NCI-H1105 (cell line): ENCODE measurements at regions not wholly inside any gene's neighbourhood (a gene's known extent, or its start where the extent isn't known, plus 50 kb on each side); places are given as distances from the start of the nearest gene placed in this dataset.

Experiments
- DNase-seq: peaks from one replicate; lab custom pipeline; 2025; lab: John Stamatoyannopoulos, UW

GRCh38 chr18:38971881-38972280, 1406.3 kb upstream of the CELF4 start:
- no peak for DNase-seq

DNA sequence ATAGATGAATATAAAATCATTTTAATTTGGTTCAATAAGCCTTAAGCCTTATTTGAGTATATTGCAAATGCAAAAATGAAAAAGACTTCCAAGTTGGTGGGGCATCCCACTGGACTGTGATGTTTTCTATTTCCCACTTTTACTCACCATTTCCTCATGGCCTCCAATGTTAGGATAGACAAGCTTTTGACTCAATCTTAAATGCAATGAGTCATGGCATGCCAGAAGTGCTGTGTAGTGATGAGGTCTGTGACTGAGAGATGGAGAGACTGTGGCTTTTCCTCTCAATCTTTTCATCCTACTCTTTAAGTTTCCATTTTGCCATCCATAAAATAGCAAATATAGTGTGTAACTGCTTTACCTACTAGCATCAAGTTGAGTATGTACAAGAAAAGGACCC, 1401.2 kb upstream of the CELF4 start:
- no peak for DNase-seq

DNA sequence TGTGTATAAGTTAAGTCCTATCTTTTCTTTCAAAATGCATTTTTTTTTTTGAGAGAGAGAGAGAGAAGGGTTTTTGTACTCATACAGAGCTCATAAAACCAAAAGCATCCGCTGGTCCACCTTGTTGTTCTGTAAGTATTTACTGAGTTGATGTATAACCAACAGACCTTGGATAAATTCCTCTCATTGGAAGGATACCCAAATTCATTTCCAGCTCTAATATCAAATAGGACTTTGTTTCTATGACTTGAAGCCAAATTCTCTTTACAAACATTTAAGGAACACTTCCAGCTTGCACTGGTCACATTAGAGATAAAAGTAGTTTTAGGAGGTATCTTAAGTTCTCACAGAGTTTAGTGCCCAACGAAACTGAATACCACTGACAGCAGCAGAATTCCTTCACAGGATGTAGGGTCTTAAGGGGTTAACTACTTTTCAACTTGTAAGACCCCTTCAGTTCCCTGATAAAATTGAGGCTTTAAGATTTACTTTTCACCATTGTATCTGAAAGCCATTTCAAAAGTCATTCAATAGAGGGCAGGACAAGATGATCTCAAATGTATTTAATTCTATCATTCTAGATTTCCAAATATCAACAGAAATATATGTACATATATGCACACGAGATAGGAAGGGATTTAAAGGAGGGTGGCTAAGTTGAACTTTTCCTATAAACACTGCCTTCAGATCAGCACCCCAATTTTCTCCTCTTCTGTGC, 1398.5 kb upstream of the CELF4 start:
- DNase-seq = no peak

DNA sequence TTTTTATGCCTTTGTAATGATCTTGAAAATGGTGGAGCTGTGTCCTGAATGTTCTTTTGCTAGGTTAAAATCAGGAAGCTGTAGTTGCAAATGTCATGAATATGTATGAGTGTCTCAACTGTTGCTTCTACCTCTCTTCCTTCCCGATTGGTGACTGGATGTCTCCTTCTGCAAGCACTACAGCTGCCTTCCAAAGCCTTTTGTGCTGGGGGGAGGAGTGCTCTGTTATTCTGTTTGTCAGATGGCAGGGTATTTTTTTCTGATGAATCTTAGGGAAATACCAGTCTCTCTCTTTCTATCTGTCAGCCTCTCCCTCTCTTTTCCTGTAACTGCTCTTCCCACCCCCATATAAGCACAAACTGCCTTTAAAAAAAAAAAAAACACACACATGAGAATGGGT, 1396.3 kb upstream of the CELF4 start:
- DNase-seq = no peak

DNA sequence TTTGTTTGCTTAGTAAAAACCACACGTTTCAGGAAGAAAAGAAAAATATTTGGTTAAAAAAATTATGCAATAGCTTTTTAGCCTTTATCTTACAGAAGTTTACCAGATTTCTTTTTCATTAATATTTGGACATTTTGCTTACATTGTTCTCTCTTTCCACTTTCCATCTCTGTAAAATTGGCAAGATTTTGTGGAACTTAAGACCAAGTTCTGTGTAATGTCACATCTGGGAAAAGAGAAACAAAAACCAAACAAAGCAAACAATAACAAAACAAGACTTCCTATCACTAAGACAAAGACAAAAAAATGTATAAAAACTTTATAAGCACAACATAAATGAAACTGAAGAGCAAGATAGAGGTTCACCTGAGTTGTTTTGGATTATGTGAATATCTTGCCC, 1392.1 kb upstream of the CELF4 start:
- DNase-seq = no peak

GRCh38 chr18:38956068-38956467, 1390.5 kb upstream of the CELF4 start:
- no peak for DNase-seq

DNA sequence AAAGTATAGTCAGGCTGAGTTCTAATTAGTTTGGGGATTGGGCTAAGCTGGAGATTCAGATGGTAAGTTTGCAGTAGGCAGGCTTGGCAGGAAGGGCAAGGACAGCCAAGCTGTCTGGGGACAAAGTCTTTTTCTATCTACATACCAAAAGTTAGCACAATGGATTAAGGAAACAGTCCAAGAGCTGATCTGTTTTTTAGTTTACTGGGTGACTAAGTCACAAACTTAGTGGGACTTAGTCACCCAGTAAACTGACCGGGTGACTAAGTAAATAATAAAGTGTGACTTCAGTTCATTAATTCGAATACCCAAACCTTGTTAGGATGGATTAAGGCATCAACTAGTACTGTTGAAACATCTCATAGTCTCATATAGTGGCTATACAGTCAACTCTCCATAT, 1386.0 kb upstream of the CELF4 start:
- no peak for DNase-seq

- no peak for DNase-seq
Measured at GRCh38 chr18:38948436-38948835, 1382.8 kb upstream of the CELF4 start.

DNA sequence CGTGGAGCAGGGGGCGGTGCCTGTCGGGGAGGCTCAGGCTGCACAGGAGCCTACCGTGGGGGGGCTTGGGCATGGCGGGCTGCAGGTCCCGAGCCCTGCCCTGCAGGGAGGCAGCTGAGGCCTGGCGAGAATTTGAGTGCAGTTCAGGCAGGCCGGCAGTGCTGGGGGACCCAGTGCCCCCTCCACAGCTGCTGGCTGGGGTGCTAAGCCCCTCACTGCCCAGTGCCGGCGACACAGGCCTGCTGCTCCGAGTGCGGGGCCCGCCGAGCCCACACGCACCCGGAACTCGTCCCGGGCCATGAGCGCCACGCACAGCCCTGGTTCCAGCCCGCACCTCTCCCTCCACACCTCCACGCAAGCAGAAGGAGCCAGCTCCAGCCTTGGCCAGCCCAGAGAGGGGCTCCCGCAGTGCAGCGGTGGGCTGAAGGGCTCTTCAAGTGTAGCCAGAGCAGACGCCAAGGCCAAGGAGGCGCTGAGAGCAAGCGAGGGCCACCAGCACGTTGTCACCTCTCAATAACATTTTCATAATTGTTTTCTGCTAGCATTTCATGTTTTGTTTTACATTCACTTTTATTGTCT, 1378.9 kb upstream of the CELF4 start:
- DNase-seq = no peak

DNA sequence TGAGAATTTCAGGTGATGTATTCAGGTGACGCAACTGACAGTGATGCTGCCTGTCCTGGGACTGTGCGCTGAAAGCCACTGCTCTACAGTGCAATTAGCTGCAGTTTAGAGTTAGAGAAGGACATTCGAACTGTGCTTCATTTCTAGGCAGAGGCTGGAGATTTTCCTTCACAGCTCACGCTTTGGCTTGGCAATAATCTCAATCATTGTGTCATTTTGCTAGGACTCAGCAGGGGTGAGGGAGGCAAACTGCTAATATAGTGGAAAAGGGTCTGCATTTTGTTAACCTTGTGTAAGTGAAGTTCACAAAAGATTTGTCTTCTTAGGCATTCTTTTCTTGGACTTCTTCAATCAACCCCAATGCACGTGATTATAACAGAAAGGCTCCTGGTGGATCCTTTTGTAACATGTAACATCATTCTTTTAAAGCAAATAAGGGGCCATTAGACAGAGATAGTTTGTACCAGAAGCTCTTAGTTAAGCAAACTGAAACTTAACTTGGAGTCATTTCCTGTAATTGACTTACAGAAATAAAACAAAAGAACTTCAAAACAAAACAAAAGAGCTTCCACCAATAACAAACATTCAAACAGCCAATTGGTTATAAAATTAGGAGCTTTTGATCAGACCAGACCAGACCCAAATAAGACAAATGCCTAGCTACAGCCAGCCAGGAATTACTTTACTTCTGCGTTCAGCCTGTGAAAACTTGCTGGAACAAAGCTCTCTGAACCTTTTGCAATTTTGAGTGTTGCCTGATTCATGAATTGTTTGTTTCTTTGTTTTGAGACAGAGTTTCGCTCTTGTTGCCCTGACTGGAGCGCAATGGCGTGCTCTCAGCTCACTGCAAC, 1376.3 kb upstream of the CELF4 start:
- no peak for DNase-seq

DNA sequence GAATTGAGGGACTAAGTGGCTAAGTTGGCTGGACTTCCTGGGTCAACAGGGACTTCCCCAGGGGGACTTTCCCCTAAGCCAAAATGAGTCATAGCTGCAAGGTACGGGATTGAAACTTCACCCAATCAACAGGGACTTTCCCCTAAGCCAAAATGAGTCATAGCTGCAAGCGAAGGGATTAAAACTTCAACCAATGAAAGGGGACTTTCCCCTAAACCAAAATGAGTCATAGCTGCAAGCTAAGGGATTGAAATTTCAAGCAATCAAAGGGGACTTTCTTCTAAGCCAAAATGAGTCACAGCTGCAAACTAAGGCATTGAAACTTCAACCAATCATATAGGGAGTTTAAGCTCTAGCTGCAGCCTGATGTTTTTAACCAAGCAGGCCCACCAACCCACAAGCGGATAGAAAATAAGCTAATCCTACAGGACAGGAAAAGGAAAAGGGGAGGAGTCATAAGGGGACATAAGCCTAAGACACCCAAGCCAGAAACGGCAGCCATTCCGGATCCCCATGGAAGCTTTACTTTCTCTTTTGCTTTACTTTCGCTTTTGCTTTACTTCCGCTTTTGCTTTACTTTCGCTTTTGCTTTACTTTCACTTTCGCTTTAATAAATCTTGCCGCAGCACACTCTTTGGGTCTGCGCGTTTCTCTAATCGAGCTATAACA, 1375.4 kb upstream of the CELF4 start:
- no peak for DNase-seq

- no peak for DNase-seq
Measured at GRCh38 chr18:38940475-38940862, 1374.9 kb upstream of the CELF4 start.

DNA sequence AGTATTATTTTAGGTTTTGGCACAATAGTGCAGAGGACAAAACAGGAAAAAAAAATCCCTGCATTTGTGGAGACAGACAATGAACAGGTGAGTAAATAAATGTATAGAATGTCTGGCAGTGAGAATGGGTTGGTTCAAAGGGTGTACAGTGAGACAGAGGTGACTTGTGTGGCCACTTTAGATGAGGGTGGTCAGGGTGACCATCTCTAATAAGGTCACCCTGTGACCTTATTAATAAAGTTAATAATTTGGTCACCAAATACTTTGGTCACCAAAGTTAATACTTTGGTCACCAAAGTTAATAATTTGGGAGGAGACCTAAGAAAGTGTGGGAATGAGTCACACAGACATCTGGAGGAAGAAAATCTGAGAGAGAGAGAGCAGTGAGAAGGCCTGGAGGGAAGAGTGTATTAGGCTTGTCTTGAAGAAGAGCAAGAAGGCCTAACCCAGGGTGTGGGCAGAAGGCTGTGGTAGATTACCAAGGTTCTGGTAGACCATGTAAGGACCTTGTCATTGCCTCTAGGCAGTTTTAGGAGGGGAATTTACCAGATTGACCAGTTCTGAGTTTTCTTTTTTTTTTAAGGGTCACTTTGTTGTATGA, 1368.4 kb upstream of the CELF4 start:
- DNase-seq = no peak

DNA sequence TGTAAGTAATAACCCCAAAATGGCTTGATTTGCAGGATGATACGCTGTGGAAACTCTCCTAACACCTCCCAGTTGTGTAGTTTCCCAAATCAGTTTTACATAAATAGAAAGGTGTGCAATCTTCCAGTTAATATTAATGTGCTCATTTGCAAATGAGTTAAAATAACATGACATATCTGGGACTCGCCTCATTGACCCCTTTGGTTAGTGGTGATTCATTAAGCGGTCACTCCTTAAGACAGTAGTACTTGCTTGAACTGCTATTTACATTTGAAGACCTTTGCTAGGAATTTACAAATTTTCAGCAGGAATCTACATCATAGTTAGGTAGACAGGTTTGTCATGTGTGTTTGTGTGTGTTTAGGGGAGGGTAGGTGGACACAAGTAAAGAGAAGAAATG, 1367.7 kb upstream of the CELF4 start:
- no peak for DNase-seq

DNA sequence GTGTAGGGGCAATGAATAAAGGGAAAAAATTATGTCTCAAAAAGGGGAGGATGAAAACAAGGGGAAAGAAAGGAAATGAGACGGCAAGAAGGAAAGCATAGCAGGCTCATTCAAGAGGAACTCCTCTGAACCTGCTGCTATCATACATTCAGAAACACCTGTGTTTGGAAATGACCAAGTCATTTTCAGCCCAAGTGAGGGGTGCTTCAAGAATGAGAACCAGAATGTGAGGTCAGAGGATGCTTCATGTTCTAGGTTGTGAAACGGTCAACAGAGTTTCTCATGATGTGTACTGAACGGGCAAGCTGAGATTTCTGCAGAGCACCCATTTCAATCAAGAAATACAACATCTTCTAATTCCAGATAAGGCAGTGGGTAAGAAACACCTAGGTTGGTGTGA, 1367.2 kb upstream of the CELF4 start:
- DNase-seq = no peak

GRCh38 chr18:38931754-38932050, 1366.1 kb upstream of the CELF4 start:
- no peak for DNase-seq

DNA sequence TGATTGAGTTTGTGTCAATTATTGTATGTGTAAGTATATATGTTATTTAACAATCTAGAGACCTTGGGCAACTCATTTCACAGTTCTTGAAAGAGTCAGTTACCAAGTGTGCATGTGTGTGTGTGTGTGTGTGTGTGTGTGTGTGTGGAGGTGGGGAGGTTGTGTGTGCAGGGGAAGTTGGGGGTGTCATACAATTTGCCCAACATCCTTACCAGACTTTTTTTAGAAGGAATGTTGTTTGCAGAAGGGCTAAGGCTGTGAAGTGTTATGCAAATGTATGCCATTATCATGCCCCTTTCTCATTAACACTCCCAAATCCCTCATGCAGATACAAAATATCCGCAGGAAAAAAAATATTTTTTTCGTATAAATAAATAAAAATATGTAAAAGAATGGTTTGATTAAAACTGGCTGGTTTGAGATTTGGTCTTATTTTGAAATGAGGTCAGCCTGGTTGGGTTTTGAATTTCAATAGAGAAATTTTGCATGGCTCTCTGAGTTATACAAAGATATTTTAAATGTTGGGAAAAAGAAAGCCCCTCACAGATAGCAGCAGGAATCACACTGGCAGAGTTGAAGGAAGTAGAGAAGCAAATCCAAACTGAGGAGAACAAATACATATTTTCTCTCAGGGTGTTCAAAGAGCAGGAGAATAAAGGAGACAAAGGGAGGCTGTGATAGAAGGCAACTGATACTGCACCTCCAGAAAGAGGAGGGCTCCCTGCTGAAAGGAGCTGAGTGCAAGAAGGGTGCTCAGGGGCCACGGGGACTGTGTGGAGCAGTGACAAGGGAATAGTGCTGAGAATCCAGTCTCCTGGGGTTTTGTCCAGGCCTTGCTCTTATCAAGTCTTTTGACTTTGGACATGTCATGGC, 1365.5 kb upstream of the CELF4 start:
- no peak for DNase-seq

GRCh38 chr18:38923540-38923939, 1357.9 kb upstream of the CELF4 start:
- DNase-seq = no peak

DNA sequence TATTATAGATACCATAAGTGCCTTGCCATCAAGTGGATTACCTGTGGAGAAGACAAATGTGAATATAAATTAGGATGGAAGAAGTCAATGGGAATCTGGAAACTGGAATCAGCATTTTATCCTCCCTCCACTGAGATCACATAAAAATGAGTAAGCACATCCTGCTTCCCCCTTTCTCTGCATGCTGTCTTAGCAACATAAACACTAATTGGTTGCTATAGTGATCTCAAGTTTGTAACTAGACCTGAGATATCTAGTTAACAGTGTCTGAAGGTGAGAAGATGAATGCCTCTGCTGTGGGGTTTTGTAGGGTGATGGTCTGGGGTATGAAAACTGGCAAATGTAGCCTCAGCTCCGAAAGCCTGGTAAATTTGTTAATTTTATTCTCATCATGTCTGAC, 1357.5 kb upstream of the CELF4 start:
- DNase-seq = no peak

DNA sequence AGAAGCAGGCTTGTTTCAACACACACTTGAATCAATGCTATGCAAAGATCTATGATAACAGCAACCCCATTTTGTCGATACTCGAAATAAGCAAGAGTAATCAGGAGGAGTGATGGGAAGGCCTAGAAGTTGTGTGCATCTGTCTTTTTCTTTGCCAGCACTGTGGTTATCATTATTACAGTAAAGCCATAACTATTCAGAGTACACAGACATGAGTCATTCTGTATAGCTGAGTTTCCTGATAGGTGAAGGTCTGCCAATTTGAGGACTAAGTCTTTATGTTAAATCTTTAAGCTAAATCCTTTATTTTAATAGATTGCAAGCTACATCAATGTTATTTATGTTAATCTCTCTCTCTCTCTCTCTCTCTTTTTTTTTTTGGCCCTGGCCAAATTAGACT, 1344.4 kb upstream of the CELF4 start:
- no peak for DNase-seq

GRCh38 chr18:38902796-38903195, 1337.2 kb upstream of the CELF4 start:
- DNase-seq = no peak

GRCh38 chr18:38900445-38900844, 1334.8 kb upstream of the CELF4 start:
- DNase-seq = no peak
